Coronary artery (tissue), 2 donors: ENCODE measurements at regions not wholly inside any gene's neighbourhood (a gene's known extent, or its start where the extent isn't known, plus 50 kb on each side); places are given as distances from the start of the nearest gene placed in this dataset.

Experiments used
- DNase-seq: peaks from one replicate; pipeline ENCODE4 v3.0.0-alpha.2; 2017; ENCODE audit warnings: low spot score
- H3K27ac ChIP-seq, 2 donors: fragments of 200-600 bp; sonication (generic); one replicate each; pipeline ENCODE4 v1.5.1; 2016 to 2019
- H3K4me3 ChIP-seq: fragments of 200-600 bp; sonication (generic); 2 replicates; pipeline ENCODE4 v1.5.1; 2016; ENCODE audit warnings: mild to moderate bottlenecking, moderate library complexity
- CTCF ChIP-seq: fragments of 200-600 bp; sonication (generic); IDR thresholded peaks from one replicate; pipeline ENCODE4 v1.5.1; 2019; ENCODE audit warnings: antibody characterized with exemption

GRCh38 chr4:4664234-4664633 is 122.4 kb upstream of the STX18 start:
- H3K27ac ChIP-seq = no peak overlapping the region
- no peak for DNase-seq
- TF ChIP-seq CTCF = no peak
- H3K4me3 ChIP-seq = no peak overlapping the region

- DNase-seq = no peak
- no peak overlapping the region for H3K4me3 ChIP-seq
- no peak overlapping the region for H3K27ac ChIP-seq
- no peak for TF ChIP-seq CTCF
Measured at GRCh38 chr4:4663028-4663427, 121.2 kb upstream of the STX18 start.

- TF ChIP-seq CTCF = no peak
- DNase-seq = no peak
- no peak overlapping the region for H3K4me3 ChIP-seq
- no peak overlapping the region for H3K27ac ChIP-seq
Measured at GRCh38 chr4:4662230-4662629, 120.4 kb upstream of the STX18 start.

GRCh38 chr4:4659871-4660651 is 118.2 kb upstream of the STX18 start:
- no peak for TF ChIP-seq CTCF
- no peak for DNase-seq
- Histone ChIP-seq H3K4me3 (no peak overlapping the region), H3K27ac (no peak overlapping the region)

GRCh38 chr4:4658052-4658451 is 116.2 kb upstream of the STX18 start:
- Histone ChIP-seq H3K4me3 (no peak overlapping the region), H3K27ac (no peak overlapping the region)
- DNase-seq = no peak
- no peak for TF ChIP-seq CTCF

- Histone ChIP-seq H3K4me3 (no peak overlapping the region), H3K27ac (no peak overlapping the region)
- no peak for TF ChIP-seq CTCF
- DNase-seq = no peak
Measured at GRCh38 chr4:4656977-4657376, 115.1 kb upstream of the STX18 start.

- H3K27ac ChIP-seq = no peak overlapping the region
- TF ChIP-seq CTCF = no peak
- no peak overlapping the region for H3K4me3 ChIP-seq
- no peak for DNase-seq
Measured at GRCh38 chr4:4655901-4656300, 114.1 kb upstream of the STX18 start.
